Mucosa of gallbladder (tissue), 1 donor: ENCODE measurements at regions not wholly inside any gene's neighbourhood (a gene's known extent, or its start where the extent isn't known, plus 50 kb on each side); places are given as distances from the start of the nearest gene placed in this dataset.
"Not testable (repeated sequence)": the region's sequence is repeated elsewhere in the genome, so short reads cannot be mapped to it uniquely, and the experiment has no call there.

Source experiments
- DNase-seq: peaks from one replicate; pipeline ENCODE4 v3.0.0-alpha.2; 2020; ENCODE audit warnings: low spot score
- donor health status: DM: no; HTN: no; CAD: no.

DNA sequence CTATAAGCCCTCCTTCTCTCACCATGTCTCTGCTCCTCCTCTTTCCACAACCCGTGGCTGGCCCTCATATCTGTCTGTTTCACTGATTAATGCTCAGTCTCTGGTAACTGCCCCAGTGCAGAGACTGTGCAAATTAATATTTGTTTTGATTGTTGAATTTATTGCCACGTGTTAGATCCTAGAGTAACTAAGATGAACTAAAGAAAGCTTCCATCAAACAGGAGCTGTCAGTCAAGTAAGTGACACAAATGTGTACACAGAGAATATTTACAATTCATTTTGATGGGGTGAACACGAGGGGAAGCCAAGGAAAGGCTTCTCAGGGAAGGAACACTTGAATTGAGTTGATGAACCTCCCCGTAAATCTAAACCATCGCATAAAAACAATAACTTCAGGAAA is 182.5 kb downstream of the BAMBI start:
- no peak for DNase-seq

DNA sequence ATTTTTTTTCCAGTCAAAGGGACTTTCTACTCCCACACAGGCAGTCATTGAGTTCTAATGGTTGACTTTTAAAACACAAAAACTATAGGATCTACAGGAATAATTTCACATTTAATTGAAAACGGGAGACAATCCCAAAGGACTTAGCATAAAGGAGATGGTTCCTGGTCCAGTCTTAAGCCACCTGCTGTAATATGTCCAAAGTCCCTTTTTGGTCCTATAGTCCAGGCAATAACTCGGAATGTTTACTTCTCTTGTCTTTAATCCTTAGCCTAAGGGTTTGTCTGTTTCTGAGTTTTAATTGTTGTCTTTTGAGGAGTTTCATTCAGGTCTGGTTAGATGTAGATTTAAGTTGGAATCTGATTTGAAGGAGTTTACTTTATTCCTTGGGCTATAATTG is 184.9 kb downstream of the BAMBI start:
- no peak for DNase-seq

DNA sequence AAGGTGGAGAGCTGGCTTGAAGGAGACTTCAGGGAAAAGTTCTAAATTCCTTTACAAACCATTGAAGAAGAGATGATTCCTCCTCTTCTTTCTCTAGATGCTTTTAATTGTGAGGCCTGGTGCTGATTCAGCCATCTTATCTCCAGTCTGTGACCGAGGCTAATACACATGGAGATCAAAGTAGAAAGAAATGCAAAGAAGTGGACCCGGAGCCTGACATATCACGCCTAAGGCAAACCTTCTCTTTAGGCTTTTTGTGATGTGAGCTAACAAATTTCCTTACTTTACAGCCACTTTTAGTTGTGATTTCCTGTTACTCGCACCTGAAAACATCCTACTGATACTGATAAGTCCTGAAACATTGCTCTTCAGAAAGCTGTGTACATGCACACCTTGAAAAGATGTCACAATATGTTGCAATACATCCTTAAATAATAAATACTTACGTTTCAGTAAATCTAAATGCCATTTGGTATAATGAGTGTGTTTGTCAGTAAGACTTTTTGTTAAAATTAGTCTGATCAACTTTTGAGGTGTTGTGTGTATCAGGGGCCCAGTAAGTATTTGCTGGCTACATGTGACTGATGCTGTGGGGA is 192.4 kb downstream of the BAMBI start:
- no peak for DNase-seq

DNA sequence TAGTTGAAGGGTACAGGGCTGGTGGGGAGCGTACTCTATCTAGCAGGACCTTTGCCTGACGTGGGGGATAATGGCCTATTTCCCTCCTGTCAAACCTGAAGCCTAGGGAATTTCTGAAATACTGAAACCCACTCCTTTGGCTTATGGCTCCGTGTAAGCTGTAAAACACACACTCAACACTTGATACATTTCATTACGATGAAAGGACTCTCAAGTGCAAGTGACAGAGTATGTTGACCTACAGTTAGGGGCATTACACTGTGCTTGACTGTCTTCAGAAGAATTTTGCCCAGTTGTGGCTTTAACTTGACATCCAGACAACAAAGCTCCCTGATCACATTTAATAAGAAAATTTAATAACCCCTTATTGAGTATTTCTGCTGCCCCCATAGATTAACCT is 194.3 kb downstream of the BAMBI start:
- no peak for DNase-seq

- no peak for DNase-seq
These were observed 195.4 kb downstream of the BAMBI start for GRCh38 chr10:28872587-28873165.

DNA sequence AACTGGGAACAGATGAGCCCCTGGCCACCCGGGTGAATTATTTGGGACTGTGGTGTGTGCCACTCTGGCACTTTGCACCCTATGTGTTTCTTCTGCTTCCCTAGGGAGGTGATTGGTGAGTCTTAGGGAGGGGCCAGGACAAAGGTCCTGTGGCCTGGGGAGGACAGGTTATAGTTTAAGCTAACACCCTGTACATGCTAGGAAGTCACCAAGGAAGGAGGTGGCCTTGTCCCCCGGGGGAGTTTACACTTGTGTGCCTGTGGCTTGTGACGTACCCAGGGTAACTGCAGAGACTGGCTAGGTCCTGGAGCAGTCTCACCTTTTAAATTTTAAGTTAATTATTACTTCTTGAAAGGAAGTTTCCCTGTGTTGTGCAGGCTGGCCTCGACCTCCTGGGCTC is 196.2 kb downstream of the BAMBI start:
- DNase-seq, result no peak

- DNase-seq, result no peak
These were observed 196.9 kb downstream of the BAMBI start for GRCh38 chr10:28874210-28874609.

DNA sequence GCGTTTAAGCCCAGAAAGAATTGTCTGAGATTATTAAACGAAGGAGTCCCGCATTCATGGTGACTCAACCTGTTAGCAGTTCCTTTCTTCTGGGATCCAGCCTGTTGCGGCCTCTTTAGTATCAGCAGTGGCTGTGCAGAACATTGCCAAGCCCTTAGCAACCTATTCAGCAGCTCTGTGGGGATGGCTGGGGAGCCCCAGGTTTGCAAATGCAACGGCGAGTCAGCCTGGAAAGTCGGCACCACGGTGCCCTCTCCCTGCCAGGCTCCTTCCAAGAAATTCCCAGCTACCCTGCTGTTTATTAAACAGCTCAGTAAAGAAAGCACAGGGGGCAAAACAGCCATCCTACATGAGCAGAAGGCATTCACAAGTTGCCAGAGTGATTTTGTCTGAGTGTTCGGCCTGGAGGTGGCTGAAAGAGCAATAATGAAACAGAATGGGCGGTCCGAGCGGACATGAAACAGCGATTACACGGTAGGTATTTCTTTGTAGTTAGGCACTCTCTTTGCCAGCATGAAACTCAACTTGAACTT is 198.3 kb downstream of the BAMBI start:
- no peak for DNase-seq

DNA sequence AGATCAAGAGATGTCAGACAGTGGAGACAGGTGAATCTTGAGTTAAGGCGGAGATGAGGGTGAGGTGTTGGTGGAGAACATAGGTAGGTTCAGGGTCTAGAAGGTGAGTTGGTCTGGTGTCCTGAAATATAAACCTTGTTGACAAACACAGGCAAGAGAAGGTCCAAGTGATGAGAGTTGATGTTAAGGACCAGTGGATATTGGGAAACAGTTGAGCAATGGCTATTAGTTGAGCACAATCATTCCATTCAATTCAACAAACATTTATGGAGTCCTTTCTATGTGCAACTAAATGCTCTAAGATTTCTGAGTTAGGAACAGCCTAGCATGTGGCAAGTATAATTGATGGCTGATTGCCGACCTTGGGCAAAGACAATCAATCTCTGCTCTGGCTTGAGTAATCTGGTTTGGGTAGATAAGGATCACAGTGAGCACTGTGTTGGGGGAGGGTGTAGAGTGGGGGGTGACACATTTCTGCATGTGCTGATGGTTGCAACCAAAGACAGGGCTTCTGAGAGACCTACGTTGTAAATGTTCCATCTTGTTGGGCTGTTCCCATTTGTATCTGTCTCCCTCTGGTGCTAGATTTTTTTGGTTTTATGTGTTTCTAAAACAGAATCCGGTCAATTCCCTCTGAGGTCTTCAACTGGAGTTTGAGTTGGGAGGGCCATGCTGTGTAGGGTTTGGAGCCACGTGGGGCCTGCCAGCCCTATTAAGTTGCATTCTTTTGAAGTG is 201.1 kb downstream of the BAMBI start:
- no peak for DNase-seq

GRCh38 chr10:28879246-28879645 is 201.9 kb downstream of the BAMBI start:
- DNase-seq, result no peak

- DNase-seq, result no peak
These were observed 202.8 kb downstream of the BAMBI start for GRCh38 chr10:28879875-28880682.

DNA sequence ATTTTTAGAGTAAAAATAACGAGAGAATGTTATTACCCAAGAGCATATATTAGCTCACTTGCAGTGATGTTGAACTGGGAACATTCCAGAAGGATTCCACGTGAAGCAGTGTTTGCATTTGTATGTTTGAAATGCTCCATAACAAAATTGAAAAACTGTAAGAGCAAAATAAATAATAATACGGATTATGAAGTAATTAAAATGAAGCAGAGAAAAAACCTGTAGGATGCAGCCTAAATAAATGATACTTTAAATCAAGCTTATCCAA is 203.3 kb downstream of the BAMBI start:
- no peak for DNase-seq

- DNase-seq, result no peak
These were observed 204.0 kb downstream of the BAMBI start for GRCh38 chr10:28881171-28881882.

DNA sequence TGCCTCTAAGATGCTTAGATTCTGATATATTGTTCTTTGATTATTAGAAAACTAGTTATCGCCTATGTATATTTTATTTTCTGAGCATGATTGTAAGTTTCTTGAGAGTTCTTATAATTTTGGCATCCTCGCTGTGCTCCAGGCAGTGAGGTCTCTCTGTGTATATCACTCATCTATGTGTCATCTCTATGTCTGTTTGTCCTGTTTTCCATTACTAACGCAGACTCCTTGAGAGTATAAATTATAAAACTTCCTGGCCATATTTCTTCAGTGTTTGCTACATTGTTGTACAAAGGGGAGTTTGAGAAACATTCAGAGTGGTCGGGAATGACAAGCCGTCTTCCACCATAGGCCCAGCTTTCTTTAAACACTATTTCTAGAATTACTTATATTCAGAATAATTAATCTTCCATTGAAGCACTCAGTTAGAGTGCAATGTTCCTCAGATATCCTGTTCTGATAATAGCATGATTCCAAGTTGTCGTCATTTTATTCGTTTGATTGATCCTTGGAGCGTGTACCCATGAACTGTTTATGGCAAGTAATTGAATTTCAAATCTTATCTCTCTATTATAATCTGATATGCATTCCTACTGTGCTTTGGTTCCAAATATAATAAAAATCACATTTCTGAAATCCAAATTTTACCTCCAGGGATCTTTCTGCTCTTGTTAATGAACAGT is 206.6 kb downstream of the BAMBI start:
- no peak for DNase-seq

DNA sequence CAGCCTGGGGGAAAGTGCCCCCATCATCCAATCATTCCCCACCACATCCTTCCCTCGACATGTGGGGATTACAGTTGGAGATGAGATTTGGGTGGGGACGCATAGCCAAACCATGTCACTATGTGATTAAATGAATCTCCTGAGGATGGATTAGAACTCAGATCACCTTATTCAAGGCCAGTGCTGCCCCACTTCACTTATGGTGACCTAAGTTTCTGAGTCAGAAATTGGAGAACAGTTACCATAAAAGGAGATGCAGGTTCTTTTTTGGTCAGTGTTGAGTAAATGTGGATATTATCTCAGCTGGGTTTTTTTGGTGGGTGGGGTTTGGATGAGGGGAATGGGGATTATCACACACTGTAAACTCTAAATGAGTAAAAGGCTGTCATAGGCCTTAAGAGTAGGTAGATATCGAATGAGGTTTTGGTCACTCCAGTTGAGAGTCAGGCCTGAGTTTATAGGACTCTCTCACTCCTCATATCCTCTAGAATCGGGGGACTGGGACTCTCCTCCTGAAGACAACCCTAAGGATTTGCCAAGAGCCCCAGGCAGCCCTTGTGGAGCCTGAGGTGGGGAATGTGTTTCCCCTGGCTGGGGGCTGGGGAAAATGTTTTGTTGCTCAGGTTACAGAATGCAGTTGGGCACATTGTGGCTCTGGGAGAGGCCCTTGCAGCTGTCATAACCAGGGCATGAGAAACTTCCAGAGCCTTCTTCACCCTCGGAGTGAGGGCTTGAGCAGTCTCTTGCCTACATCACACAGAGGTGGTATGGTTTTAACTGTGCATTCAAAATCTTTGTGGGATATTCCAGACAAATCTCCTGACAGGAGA is 213.0 kb downstream of the BAMBI start:
- no peak for DNase-seq

- DNase-seq, result no peak
These were observed 213.9 kb downstream of the BAMBI start for GRCh38 chr10:28891058-28891713.

- no peak for DNase-seq
These were observed 215.7 kb downstream of the BAMBI start for GRCh38 chr10:28892818-28893547.

DNA sequence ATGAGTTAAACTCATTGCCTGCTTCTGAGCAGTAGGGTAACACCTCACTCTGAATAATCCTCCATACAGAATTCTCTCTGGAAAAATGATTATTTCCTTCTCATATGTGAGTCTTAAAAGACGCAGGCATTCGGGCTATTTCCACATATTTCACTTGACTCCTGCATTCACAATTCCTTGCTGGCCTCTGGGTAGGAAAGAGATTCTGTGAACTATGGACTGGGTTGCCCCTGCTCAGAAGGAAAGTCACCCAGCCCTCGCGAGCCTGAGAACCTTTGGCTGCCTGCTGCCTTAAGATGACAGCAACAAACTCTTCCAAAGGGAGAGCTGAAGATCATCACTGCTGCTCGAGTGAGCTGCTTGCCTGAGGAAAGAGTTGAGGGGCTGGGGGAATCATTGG is 216.8 kb downstream of the BAMBI start:
- DNase-seq, result no peak

DNA sequence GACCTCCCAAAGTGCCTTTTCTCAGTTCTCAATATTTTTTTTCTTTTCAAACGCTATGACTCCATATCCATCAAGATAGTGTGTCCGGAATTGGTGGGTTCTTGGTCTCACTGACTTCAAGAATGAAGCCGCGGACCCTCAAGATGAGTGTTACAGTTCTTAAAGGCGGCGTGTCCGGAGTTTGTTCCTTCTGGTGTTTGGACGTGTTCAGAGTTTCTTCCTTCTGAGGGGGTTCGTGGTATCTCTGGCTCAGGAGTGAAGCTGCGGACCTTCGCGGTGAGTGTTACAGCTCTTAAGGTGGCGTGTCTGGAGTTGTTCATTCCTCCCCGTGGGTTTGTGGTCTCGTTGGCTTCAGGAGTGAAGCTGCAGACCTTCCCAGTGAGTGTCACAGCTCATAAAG is 218.3 kb downstream of the BAMBI start:
- not testable (repeated sequence) for DNase-seq
